HG03565 (cell line): ENCODE measurements at regions not wholly inside any gene's neighbourhood (a gene's known extent, or its start where the extent isn't known, plus 50 kb on each side); places are given as distances from the start of the nearest gene placed in this dataset.
"Not testable (repeated sequence)": the region's sequence is repeated elsewhere in the genome, so short reads cannot be mapped to it uniquely, and the experiment has no call there.

Source experiments
- ATAC-seq: cut with Tn5 transposase; IDR thresholded peaks from one replicate; pipeline ENCODE4 v1.9.1; 2021; ENCODE audit warnings: mild to moderate bottlenecking, moderate library complexity; ENCODE audit not compliant: unreplicated experiment

DNA sequence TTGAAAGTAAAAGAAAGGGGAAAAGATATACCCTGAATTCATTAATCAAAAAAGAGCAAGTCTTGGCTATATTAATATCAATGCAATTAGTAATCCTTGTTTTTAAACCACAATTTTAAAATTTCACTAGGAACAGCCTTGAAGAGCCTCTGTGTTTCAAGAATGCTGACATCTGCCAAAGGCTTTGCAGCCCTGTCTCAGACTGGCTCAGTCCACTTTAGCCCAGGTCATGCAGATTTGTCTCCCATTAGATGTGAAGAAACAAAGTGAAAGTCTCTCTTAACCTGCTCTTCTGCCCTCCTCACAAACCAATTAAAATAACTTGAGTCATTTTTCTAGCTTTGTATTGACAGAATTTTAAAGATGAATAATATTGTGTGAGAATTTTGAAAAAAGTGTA is 102.7 kb upstream of the CARMIL1 start:
- ATAC-seq: no peak

- no peak for ATAC-seq
These were observed 101.6 kb upstream of the CARMIL1 start for GRCh38 chr6:25177500-25178028.

DNA sequence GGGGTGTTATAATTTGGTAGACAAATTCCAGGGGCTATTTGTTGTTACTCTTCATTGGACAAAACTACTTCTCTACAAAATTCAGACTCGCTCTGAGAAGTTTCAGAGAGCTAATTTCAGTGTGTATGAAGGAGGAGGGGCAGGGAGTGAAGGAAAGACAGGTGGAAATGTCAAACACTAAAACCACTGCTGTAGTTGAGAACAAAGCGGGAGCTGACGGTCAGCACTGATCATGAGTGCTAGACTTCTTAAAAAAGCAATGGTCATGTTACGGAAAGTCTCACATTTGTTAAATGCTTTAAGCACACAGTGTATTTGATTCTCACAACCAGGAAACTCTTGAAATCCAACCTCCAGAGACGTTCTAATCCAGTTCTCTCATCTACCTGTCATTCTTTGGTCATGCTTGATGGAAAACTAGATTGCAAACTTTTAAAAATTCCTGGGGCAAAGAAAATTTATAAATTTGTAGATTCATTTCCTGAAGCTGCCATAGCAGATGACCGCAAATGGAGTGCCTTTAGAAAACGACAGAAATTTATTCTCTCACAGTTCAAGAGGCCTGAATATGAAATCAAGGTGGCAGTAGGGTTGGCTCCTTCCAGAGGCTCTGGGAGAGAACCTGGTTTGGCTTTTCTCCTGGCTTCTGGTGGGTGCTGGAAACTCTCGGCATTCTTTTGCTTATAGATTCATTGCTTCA is 100.7 kb upstream of the CARMIL1 start:
- ATAC-seq: no peak

DNA sequence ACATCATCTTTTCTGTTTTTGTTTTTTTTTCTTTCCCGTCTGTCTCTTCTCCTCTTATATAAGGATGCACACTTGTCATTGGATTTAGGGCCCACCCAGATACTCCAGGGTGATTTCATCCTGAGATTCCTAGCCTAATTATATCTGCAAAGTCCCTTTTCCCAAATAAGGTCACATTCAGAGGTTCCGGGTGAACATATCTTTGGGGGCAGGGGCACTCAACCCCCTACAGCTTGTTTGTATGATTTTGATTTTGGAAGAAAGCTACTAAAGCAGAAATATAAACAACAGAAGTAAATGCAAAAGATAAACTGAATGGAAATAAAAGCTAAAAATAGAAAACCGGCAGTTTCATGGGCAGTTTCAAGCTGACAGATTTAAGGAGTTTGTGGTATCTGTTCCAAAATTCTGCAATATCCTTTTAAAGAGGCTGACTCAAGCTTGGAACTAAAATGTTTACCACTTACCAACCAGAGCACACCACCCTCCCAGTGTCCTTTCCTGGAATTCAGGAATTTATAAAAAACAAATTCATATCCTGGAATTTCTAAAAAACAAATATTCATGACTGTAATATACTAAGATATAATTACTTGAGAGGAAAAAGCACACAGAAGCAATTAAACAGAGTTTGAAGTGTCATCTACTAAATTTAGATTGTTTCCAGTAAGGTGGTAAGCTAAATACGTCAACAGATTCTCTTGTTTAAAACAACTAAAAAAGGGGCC is 100.0 kb upstream of the CARMIL1 start:
- no peak for ATAC-seq

DNA sequence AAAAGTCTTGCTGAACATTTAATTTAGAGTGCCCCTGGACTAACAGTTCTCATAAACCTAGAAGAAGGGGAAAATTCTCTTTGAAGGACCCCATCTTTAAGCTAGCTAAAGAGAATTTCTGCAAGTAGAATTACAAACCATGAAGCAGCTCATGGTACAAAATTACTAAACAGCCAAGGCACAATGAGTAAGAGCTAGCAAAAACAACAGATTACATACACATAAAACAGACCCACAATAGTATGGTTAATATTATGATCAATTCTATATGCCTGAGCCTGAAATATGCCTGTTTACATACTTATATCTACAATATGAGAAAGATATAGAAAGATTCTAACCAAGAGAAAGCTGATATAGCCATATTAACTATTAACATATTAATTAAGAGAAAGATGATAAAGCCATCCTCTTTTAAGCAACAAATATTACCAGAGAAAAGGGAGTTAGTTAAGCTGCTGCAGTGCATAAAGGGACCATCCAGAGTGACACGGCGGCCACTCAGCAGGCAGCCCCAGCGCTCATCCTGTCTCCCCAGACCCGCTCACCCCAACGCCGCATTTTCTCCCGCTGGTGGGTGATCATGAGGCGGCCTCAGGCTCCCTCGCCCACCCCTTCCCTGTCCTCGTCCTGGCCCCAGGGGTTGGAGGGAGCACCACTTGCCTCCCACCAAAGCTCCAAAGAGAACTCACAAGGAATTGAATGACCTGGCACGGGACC is 98.4 kb upstream of the CARMIL1 start:
- no peak for ATAC-seq

- no peak for ATAC-seq
These were observed 97.8 kb upstream of the CARMIL1 start for GRCh38 chr6:25181350-25181724.

- ATAC-seq: no peak
These were observed 97.3 kb upstream of the CARMIL1 start for GRCh38 chr6:25181923-25182322.

DNA sequence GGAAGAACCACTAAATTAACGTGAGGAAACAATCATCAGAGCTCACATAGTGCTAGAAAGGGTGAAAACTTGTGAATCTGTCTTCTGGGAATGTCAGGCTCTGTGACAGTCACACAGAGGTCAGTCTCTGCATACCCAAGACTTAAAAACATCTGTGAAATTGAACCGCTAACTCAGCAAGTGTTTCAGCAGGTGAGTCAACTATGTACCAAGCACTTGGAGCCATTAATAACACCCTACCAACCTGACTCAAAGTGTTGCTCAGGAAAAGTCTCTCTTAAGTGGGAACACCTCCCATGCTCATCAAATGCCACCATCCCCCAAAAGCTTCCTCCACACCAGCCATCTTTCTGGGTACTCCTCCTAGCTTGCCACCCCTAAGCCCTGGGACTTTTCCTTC is 92.3 kb upstream of the CARMIL1 start:
- ATAC-seq: no peak

DNA sequence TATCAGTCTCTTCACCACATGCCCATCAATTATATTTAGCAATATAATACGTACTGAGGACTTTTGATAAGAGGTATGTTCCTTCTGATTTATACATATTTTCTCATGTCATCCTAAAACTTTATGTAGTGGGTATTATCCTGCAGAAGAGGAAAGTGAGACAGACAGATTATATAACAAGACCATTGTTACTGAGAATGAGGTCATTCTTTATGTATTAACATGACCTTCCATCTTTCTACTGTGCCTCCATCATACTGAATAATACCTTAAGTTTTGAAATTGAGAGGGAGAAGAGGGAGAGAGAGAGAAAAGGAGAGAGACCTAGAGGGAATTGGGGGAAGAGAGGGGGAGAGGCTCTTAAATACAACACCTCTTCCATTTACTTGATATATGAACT is 90.9 kb upstream of the CARMIL1 start:
- ATAC-seq: no peak

GRCh38 chr6:25192590-25193459 is 86.3 kb upstream of the CARMIL1 start:
- ATAC-seq: no peak

DNA sequence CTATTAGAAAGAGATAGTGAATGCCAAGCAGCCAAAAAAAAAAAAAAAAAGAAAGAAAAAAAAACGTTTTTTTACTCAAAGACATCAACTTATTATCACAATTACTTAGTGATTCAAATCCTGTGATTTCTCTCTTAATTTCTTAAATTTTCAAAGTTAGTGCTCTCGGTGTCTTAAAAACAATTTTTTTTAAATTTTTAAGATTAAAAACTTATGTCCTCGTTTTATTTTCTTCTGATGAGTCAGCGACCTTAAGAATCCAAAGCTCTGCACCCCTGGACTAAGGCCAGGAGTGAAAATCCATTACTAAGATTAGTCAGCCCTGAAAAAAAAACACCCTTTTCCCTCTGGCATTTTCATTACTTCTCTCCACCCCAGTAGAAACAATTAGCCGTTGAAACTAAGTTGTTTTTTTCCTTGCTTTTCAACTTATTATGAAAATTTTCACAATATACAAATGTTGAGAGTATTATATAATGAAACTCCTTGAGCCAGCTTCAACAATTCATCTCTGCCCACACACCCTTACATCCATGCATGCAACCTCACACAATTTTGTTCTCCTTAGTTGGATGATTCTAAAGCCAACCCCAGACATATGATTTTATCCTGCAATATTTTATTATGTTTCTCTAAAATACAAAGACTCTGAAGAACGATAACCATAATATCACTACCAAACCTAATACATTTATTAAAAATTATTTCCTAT is 85.6 kb upstream of the CARMIL1 start:
- ATAC-seq: no peak

DNA sequence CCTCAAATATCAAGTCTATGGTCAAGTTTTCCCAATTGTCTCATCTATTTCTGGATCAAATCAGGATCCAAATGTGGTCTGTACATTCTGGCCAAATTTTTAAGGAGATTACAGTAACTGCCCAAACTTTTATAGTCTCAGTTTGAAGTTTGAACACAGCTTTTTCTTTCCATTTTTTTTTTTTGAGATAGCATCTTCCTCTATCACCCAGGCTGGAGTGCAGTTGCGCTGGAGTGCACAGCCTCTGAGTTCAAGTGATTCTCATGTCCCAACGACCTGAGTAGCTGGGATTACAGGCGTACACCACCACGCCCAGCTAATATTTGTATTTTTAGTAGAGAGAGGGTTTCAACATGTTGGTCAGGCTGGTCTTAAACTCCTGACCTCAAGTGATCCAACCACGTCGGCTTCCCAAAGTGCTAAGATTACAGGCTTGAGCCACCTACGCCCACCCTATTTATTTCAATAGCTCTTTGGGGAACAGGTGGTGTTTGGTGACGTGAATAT is 84.9 kb upstream of the CARMIL1 start:
- ATAC-seq: no peak

DNA sequence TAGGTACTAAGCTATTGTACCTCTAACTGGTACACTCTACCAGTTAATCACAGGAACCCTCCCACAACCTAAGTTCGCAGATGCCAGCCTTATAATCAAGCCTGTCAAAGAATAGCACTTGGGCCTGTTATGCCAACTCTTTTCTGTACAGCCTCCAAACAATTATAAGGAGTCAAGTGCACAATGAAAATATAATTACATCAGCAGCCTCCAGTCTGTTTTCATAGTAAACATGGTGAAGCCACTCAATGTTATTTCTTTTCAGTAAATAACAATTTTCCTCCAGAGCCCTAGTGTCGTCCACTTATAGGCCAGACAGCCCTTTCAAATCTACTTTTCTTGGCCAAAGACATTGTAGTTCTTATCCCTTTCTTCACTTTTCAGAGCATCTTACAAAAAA is 82.7 kb upstream of the CARMIL1 start:
- ATAC-seq: no peak

DNA sequence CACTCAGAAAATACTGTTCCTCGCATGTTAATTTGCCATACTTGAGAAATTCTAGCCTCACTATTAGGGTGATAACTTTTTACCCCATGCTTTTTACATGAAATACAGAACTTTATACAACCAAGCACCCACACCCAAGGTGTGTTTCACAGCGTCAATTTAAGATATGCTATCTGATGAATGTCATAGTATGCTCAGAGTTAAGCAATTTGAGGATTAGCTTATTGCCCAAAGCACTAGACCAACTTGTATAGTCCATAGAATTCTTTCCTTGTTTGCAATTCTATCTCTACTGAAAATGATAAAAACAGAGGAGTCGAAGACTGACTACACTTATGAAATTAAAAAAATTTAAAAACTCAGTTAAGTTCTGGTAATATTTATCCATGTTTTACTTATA is 82.1 kb upstream of the CARMIL1 start:
- ATAC-seq: no peak

- ATAC-seq: no peak
These were observed 79.6 kb upstream of the CARMIL1 start for GRCh38 chr6:25199544-25199943.

DNA sequence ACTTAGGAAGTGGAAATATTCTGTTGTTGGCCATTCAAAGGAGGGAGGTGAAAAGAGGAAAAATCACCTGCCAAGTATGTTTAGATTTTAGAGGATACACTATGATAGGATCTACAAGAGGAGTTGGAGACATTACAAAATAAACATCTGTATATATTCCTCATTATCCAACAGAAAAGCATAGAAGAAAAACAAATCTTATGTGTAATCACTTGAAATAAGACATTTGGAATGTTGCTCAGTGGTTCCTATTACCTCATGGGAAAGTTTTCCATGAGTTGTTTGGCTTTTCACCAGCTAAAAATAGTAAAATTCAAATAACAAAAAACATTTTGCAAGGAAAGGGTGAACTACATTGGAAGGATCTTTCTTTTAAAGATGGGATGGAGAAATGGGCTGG is 76.7 kb upstream of the CARMIL1 start:
- ATAC-seq: no peak

DNA sequence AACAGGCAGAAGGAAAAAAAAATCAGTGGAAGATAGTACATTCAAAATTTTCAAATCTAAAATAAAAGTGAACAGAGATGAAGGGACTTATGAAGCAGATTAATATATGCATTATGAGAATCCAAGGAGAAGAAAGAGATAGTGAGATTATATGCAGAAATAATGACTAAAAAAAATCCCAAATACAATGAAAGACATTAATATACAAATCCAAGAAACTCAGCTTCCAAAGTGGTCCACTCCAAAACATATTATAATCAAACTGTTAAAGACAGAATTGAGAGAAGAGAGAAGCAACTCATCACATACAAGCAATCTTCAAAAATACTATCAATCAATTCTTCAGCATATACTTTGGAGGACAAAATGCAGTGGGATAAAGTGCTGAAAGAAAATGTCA is 73.5 kb upstream of the CARMIL1 start:
- no peak for ATAC-seq

DNA sequence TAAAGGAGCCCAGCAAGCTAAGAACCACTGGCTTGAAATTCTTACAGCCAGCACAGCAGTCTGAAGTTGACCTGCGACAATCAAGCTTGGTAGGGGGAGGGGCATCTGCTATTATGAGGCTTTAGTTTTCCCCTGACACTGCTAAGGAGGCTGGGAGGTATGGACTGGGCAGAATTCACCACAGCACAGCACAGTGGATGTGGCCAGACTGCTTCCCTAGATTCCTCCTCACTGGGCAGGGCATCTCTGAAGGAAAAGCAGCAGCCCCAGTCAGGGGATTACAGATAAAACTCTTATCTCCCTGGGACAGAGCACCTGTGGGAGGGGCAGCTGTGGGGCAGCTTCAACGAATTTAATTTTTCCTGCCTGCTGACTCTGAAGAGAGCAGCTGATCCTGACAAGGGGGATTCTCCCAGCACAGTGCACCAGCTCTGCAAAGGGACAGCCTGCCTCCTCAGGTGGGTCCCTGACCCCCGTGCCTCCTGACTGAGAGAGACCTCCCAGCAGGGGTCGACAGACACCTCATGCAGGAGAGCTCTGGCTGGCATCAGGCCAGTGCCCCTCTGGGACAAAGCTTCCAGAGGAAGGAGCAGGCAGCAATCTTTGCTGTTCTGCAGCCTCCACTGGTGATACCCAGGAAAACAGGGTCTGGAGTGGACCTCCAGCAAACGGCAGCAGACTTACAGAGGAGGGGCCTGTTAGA is 71.6 kb upstream of the CARMIL1 start:
- ATAC-seq: not testable (repeated sequence)

- ATAC-seq: no peak
These were observed 63.3 kb upstream of the CARMIL1 start for GRCh38 chr6:25215881-25216280.
